Ishikawa (cell line): ENCODE measurements at regions not wholly inside any gene's neighbourhood (a gene's known extent, or its start where the extent isn't known, plus 50 kb on each side); places are given as distances from the start of the nearest gene placed in this dataset.

ENCODE experiments used
- CEBPB ChIP-seq: IDR thresholded peaks from 2 replicates; pipeline ENCODE4 v1.6.1; 2012
- CREB1 ChIP-seq: IDR thresholded peaks from 2 replicates; pipeline ENCODE4 v1.6.1; 2012; ENCODE audit warnings: low read depth
- EGR1 ChIP-seq: IDR thresholded peaks from 2 replicates; pipeline ENCODE4 v1.6.1; 2012
- EP300 ChIP-seq: IDR thresholded peaks from 2 replicates; pipeline ENCODE4 v1.6.1; 2012; ENCODE audit warnings: borderline replicate concordance
- NFIC ChIP-seq: IDR thresholded peaks from 2 replicates; pipeline ENCODE4 v1.6.1; 2012
- RAD21 ChIP-seq: IDR thresholded peaks from 2 replicates; pipeline ENCODE4 v1.6.1; 2012; ENCODE audit warnings: low read depth
- REST ChIP-seq: IDR thresholded peaks from 2 replicates; pipeline ENCODE4 v1.6.1; 2012; ENCODE audit warnings: low read depth, mild to moderate bottlenecking
- TCF12 ChIP-seq: IDR thresholded peaks from 2 replicates; pipeline ENCODE4 v1.6.1; 2012; ENCODE audit warnings: low read depth
- USF1 ChIP-seq: IDR thresholded peaks from 2 replicates; pipeline ENCODE4 v1.6.1; 2012
- YY1 ChIP-seq: IDR thresholded peaks from 2 replicates; pipeline ENCODE4 v1.6.1; 2012; ENCODE audit warnings: low read depth

- TF ChIP-seq EP300, result no peak
- no peak for TF ChIP-seq TCF12
- no peak for TF ChIP-seq NFIC
- no peak for TF ChIP-seq RAD21
- TF ChIP-seq CEBPB, result no peak
- TF ChIP-seq CREB1, result no peak
- no peak for TF ChIP-seq EGR1
- no peak for TF ChIP-seq REST
- TF ChIP-seq YY1, result no peak
- TF ChIP-seq USF1, result no peak
These were observed 205.7 kb downstream of the ZIC5 start for GRCh38 chr13:99765869-99766268.
